Epithelial cell of esophagus (primary cell): ENCODE measurements at regions not wholly inside any gene's neighbourhood (a gene's known extent, or its start where the extent isn't known, plus 50 kb on each side); places are given as distances from the start of the nearest gene placed in this dataset.
A peak's percentile ranks its signal among the peaks of the same experiment; 100 is the strongest.

Experiments
- DNase-seq: peaks from one replicate; pipeline ENCODE4 v3.0.0; 2010; ENCODE audit warnings: low read depth
- H3K4me3 ChIP-seq: 2 replicates; pipeline ENCODE4 v1.5.1; 2011; ENCODE audit warnings: mild to moderate bottlenecking, low read length, control low read depth
- TF ChIP-seq, protein P1 (sequence below): IDR thresholded peaks from 2 replicates; pipeline ENCODE4 v1.5.1; 2011; ENCODE audit warnings: low read depth, mild to moderate bottlenecking, low read length, control low read depth, inconsistent platforms; ENCODE audit not compliant: insufficient read depth; ENCODE audit errors: missing control alignments

DNA sequence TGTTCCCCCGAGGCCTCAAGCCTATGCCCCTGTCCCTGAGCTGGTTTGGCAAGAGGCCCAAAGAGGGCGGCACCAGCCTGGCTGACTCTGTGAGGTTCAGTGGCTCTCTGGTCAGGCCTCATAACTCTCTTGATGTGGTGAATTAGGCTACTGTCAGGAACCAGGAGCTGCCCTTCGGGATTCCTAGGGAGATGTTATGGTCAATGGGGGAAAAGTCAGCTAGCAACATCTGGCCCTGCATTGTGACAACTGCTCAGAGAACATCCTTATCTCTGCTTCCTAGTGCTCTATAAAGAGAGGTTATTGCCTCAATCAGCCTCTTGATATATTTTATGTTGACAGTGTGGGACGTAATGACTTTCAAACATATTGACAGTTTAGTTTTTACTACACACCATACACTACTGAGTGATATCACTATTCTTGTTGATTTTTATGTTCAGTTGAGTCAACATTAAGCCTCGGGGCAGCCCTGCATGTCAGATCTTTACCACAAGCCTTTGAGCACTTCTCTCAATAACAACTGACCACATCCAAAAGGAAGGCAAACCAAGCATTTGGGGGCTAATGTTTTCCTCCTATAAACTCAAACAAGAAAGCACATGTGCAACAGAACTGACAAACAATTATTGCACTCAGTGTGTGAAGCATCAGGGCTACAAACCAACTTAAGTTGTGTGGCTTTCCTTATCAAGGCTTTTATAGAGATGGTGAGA, 448.3 kb upstream of the SLC14A2 start:
- H3K4me3 ChIP-seq, result no peak overlapping the region
- TF ChIP-seq, protein P1, sequence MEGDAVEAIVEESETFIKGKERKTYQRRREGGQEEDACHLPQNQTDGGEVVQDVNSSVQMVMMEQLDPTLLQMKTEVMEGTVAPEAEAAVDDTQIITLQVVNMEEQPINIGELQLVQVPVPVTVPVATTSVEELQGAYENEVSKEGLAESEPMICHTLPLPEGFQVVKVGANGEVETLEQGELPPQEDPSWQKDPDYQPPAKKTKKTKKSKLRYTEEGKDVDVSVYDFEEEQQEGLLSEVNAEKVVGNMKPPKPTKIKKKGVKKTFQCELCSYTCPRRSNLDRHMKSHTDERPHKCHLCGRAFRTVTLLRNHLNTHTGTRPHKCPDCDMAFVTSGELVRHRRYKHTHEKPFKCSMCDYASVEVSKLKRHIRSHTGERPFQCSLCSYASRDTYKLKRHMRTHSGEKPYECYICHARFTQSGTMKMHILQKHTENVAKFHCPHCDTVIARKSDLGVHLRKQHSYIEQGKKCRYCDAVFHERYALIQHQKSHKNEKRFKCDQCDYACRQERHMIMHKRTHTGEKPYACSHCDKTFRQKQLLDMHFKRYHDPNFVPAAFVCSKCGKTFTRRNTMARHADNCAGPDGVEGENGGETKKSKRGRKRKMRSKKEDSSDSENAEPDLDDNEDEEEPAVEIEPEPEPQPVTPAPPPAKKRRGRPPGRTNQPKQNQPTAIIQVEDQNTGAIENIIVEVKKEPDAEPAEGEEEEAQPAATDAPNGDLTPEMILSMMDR, result no peak
- DNase-seq, result peak; percentile 64

DNA sequence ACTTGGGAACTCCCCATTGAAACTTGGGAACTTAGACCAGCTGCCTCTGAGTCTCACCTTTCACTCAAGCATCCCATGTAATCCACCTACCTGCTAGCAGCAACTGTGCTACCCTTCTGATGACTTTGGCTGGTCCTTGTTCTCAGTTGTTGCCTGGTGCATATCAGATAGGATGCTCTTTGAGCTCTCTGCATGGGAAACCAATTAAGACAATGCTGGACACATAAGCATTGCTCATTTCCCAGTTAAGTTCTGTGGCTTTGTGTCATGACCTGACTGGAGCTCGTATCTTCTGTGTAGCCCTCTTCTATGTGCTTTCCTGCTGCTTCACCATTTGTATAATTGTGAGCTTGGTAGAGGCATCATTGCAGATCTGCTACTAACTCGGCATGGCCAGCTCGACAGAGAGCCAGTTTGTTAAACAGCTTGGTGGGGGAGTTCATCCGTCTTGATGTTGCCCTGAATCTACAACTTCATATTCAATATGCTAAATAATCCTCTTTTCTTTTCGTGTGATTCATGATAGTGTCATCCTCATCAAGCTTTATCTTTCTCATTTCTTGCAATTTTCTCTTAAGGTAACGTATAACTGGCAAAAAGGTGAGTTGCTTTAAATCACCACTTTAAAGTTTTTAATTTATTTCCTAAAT, 447.5 kb upstream of the SLC14A2 start:
- peak; percentile 44 for DNase-seq
- TF ChIP-seq, protein P1, result no peak
- no peak overlapping the region for H3K4me3 ChIP-seq

GRCh38 chr18:45168866-45169600, 446.2 kb upstream of the SLC14A2 start:
- TF ChIP-seq, protein P1, result no peak
- no peak overlapping the region for H3K4me3 ChIP-seq
- peak; percentile 94 for DNase-seq

DNA sequence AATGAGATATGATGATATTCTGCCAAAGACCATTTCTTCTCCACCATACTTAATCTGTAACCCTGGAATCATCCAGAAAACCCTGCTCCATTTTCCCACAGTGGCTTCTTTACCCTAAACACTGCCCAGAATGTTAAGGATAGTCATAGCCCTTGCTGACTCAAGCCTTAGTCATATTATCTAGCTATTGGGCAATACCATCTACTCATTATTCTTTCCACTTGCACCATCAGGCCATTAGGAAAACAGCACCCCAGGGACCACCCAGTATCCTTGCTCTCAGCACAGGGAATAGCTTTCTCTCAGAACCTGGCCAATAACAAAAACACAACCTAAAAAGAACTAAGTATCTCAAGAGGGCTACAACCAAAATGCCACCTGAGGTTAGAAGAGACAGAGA, 445.7 kb upstream of the SLC14A2 start:
- H3K4me3 ChIP-seq, result no peak overlapping the region
- TF ChIP-seq, protein P1, result peak; percentile 36

DNA sequence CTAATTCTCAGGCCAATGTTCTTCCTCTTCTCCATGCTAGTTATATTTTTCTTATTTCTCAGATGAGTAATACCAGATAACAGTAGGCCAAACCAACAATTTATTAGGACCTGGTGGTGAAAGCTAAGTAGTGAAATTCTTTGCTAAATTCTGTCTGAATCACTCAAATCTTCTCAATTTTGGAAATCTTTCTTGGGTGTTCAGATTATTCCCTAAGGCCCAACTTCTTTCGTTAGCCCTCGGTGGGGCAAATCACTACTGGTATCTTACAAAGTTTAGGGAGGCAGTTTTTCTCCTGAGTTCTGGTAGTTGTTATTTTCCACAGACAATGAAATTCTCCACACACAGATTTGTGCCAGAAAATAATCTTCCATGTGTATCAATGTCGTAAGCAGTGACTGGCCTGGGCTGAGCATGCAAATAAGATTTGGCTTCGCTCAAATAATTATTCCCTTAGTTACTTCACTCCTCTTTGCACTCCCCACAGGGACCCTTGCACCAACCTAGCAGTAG, 443.5 kb upstream of the SLC14A2 start:
- TF ChIP-seq, protein P1, result no peak
- DNase-seq, result no peak

More for the DNA sequence above, 445.7 kb upstream of the SLC14A2 start:
- peak; percentile 90 for DNase-seq

DNA sequence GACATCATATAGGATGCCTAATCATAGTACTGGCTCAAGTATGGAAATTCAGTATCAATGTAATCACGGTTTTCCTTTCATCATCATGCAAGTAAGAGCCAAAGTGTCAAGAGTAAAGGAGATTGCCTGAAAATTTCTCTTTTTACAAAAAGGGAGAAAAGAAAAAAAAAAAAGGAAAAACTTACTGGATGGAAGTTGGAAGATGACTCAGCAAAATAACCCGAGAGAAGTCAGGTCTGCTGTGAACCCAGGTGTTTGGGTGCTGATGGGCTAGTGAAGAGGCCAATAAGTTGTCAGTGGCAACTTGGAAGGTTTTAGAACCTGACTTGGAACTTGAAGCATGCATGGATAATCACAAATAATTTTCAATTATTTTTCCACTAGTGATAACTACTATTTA, 441.9 kb upstream of the SLC14A2 start:
- TF ChIP-seq, protein P1, result no peak
- DNase-seq, result no peak
- no peak overlapping the region for H3K4me3 ChIP-seq

More for the DNA sequence above, 443.5 kb upstream of the SLC14A2 start:
- H3K4me3 ChIP-seq, result no peak overlapping the region
